Uterus (tissue), 2 donors: ENCODE measurements at regions not wholly inside any gene's neighbourhood (a gene's known extent, or its start where the extent isn't known, plus 50 kb on each side); places are given as distances from the start of the nearest gene placed in this dataset.

ENCODE experiments used
- CTCF ChIP-seq, 4 experiments: fragments of 200-600 bp in 2 of 4; fragments of 450-650 bp in 2 of 4; sonication (generic) in 2 of 4; IDR thresholded peaks; one replicate each; pipeline ENCODE4 v1.5.1; 2016 to 2019; ENCODE audit warnings: antibody characterized with exemption in 4 of 4, mild to moderate bottlenecking in 2 of 4, moderate library complexity in 1 of 4
- POLR2A ChIP-seq, 2 donors: fragments of 450-650 bp; IDR thresholded peaks; one replicate each; pipeline ENCODE4 v1.6.1; 2016; ENCODE audit warnings: antibody characterized with exemption in 2 of 2, mild to moderate bottlenecking in 1 of 2, moderate library complexity in 1 of 2

DNA sequence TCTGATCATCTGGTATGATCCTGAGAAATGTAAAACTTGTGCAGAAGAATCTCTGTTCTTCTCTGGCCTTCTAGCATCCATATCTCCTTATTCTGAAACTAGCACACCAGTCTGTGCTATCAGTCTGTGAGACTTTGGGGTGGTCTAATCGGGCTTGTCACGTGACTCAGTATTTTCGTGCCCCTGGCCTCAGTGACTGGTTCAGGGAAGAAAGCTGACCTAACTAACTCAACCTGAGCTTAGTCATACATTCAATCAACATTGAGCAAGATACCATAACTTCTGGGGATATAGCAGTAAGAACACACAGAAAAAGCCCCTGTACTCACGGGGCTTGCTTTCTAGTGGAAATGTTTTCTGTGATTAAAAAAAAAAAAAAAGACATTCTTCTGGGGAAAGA is 109.3 kb downstream of the DKK1 start:
- TF ChIP-seq CTCF (IDR thresholded peaks at IDR 0.05) (no peak), POLR2A (IDR thresholded peaks at IDR 0.05) (no peak)
